MM.1S (cell line): ENCODE measurements at regions not wholly inside any gene's neighbourhood (a gene's known extent, or its start where the extent isn't known, plus 50 kb on each side); places are given as distances from the start of the nearest gene placed in this dataset.
"Not testable (repeated sequence)": the region's sequence is repeated elsewhere in the genome, so short reads cannot be mapped to it uniquely, and the experiment has no call there.

ENCODE experiments used
- CTCF ChIP-seq: fragments of 300-600 bp; sonication (generic); IDR thresholded peaks from 2 replicates; pipeline ENCODE4 v1.5.1; 2016; ENCODE audit warnings: antibody characterized with exemption, low read length, mixed read lengths
- EZH2 ChIP-seq: fragments of 300-600 bp; sonication (generic); optimal IDR thresholded peaks from 2 replicates; pipeline ENCODE3; 2017; ENCODE audit warnings: low read depth, mild to moderate bottlenecking, antibody characterized with exemption, low read length, mixed read lengths
- EZH2phosphoT487 ChIP-seq: fragments of 300-600 bp; sonication (generic); IDR thresholded peaks from 2 replicates; pipeline ENCODE4 v1.6.1; 2018; ENCODE audit warnings: antibody characterized with exemption, low read length

GRCh38 chr5:129294216-129294615 lies 165.9 kb upstream of the ADAMTS19 start:
- TF ChIP-seq CTCF, EZH2, EZH2phosphoT487: not testable (repeated sequence)
